ENCODE measurements at regions not wholly inside any gene's neighbourhood (a gene's known extent, or its start where the extent isn't known, plus 50 kb on each side); places are given as distances from the start of the nearest gene placed in this dataset.

- peaks cover 2 to 6% of the 10 kb centered on the region in 2 donors for H3K27me3 Mint-ChIP-seq
- no peak overlapping the region for H3K27ac ChIP-seq (ENCODE audit: low read depth, low read length)
- POLR2A ChIA-PET (ENCODE audit: partially characterized antibody): no interaction called here
Measured at GRCh38 chr20:48181261-48181935, 396.1 kb upstream of the SULF2 start.

GRCh38 chr20:48180618-48181017 lies 395.3 kb upstream of the SULF2 start:
- Histone ChIP-seq H3K36me3 (ENCODE audit: insufficient read depth, low read length) (no peaks in the 10 kb centered on the region), H3K27ac (ENCODE audit: low read depth, low read length) (no peak overlapping the region), H3K27me3 (ENCODE audit: insufficient read depth, low read length) (no peaks in the 10 kb centered on the region), H3K4me1 (ENCODE audit: insufficient read depth, low read length) (no peaks in the 10 kb centered on the region), H3K4me3 (ENCODE audit: low read length in 2 of 2) (no peak overlapping the region), H3K9me3 (ENCODE audit: control insufficient read depth in 1 of 2, low read length in 2 of 2) (no peaks in the 10 kb centered on the region)
- no peak overlapping the region for H3K4me3 Mint-ChIP-seq
- H3K9me3 Mint-ChIP-seq: no peaks in the 10 kb centered on the region
- CTCF ChIA-PET (ENCODE audit: partially characterized antibody): no interaction called here
- POLR2A ChIA-PET (ENCODE audit: partially characterized antibody): no interaction called here
- H3K27ac Mint-ChIP-seq: no peak overlapping the region
- no peak for DNase-seq
- no peaks in the 10 kb centered on the region for H3K4me1 Mint-ChIP-seq
- intact Hi-C loops (cut with micrococcal nuclease): loop anchor here (10.0 kb wide), 1 partner anchor 456 kb away; no protein-coding TSS in a partner anchor
- H3K27me3 Mint-ChIP-seq: peaks cover 2 to 6% of the 10 kb centered on the region in 2 donors
- no peaks in the 10 kb centered on the region for H3K36me3 Mint-ChIP-seq

More at GRCh38 chr20:48181261-48181935, 396.1 kb upstream of the SULF2 start:
- Histone ChIP-seq H3K36me3 (ENCODE audit: insufficient read depth, low read length) (no peaks in the 10 kb centered on the region), H3K4me3 (ENCODE audit: low read length in 2 of 2) (no peak overlapping the region), H3K27me3 (ENCODE audit: insufficient read depth, low read length) (no peaks in the 10 kb centered on the region), H3K9me3 (ENCODE audit: control insufficient read depth in 1 of 2, low read length in 2 of 2) (no peaks in the 10 kb centered on the region), H3K4me1 (ENCODE audit: insufficient read depth, low read length) (no peaks in the 10 kb centered on the region)
- CTCF ChIA-PET (ENCODE audit: partially characterized antibody): no interaction called here
- Mint-ChIP-seq H3K9me3 (no peaks in the 10 kb centered on the region), H3K4me3 (no peak overlapping the region), H3K36me3 (no peaks in the 10 kb centered on the region), H3K4me1 (no peaks in the 10 kb centered on the region), H3K27ac (no peak overlapping the region)
- intact Hi-C loops (cut with micrococcal nuclease): loop anchor here (10.0 kb wide), 1 partner anchor 457 kb away; no protein-coding TSS in a partner anchor
- DNase-seq: no peak

DNA sequence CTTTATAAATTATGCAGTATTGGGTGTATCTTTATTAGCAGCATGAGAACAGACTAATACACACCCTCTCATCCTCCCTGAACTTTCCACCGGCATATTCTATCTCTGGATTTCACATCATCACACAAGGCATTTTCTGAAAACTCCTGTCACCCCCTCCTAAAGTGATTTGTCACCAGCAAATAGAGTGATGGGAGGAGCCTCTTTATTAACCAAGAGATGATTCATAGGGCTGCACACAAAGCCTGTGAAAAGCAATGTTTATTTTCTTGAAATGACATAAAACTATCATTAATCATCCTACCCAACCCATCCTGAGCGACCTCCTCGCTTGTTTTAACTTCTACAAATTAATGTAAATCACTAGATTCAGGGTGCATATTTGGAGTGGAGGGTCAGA lies 394.7 kb upstream of the SULF2 start:
- ChIA-PET CTCF (ENCODE audit: partially characterized antibody) (no interaction called here), POLR2A (ENCODE audit: partially characterized antibody) (no interaction called here)
- intact Hi-C loops (cut with micrococcal nuclease): loop anchor here (10.0 kb wide), 1 partner anchor 455 kb away; no protein-coding TSS in a partner anchor
- Histone ChIP-seq H3K9me3 (ENCODE audit: control insufficient read depth in 1 of 2, low read length in 2 of 2) (no peaks in the 10 kb centered on the region), H3K27me3 (ENCODE audit: insufficient read depth, low read length) (no peaks in the 10 kb centered on the region), H3K4me3 (ENCODE audit: low read length in 2 of 2) (no peak overlapping the region), H3K4me1 (ENCODE audit: insufficient read depth, low read length) (no peaks in the 10 kb centered on the region), H3K36me3 (ENCODE audit: insufficient read depth, low read length) (no peaks in the 10 kb centered on the region), H3K27ac (ENCODE audit: low read depth, low read length) (no peak overlapping the region)
- DNase-seq: no peak
- no peaks in the 10 kb centered on the region for H3K36me3 Mint-ChIP-seq
- H3K27me3 Mint-ChIP-seq: peaks cover 2 to 6% of the 10 kb centered on the region in 2 donors
- H3K27ac Mint-ChIP-seq: no peak overlapping the region
- H3K4me1 Mint-ChIP-seq: no peaks in the 10 kb centered on the region
- no peaks in the 10 kb centered on the region for H3K9me3 Mint-ChIP-seq
- H3K4me3 Mint-ChIP-seq: no peak overlapping the region

DNA sequence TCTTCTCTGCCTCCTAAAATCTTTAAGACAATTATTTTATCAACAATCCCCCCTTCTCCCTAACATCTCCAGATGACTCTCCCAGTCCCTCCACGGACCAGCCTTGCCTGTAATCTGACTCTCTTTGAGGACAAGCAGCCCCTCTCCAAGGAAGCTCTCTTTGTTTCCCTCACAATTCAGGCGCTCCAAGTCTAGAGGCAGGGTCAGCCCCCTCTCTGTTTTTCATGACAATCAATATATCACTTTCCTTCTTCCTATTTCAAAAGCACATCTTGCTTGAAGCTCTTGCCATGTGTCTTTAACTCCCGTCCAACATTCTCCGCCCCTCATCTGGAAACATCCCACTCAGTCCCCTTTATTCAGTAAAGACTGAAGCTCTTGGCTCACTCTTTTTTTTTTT lies 393.4 kb upstream of the SULF2 start:
- Histone ChIP-seq H3K9me3 (ENCODE audit: control insufficient read depth in 1 of 2, low read length in 2 of 2) (no peaks in the 10 kb centered on the region), H3K36me3 (ENCODE audit: insufficient read depth, low read length) (no peaks in the 10 kb centered on the region), H3K27me3 (ENCODE audit: insufficient read depth, low read length) (no peaks in the 10 kb centered on the region), H3K4me3 (ENCODE audit: low read length in 2 of 2) (no peak overlapping the region), H3K27ac (ENCODE audit: low read depth, low read length) (no peak overlapping the region), H3K4me1 (ENCODE audit: insufficient read depth, low read length) (no peaks in the 10 kb centered on the region)
- no peak for DNase-seq
- ChIA-PET CTCF (ENCODE audit: partially characterized antibody) (no interaction called here), POLR2A (ENCODE audit: partially characterized antibody) (no interaction called here)
- H3K9me3 Mint-ChIP-seq: no peaks in the 10 kb centered on the region
- H3K27me3 Mint-ChIP-seq: peaks cover 2 to 6% of the 10 kb centered on the region in 2 donors
- no peaks in the 10 kb centered on the region for H3K36me3 Mint-ChIP-seq
- no peak overlapping the region for H3K4me3 Mint-ChIP-seq
- H3K27ac Mint-ChIP-seq: no peak overlapping the region
- H3K4me1 Mint-ChIP-seq: no peaks in the 10 kb centered on the region
- intact Hi-C loops (cut with micrococcal nuclease): no loop called here

DNA sequence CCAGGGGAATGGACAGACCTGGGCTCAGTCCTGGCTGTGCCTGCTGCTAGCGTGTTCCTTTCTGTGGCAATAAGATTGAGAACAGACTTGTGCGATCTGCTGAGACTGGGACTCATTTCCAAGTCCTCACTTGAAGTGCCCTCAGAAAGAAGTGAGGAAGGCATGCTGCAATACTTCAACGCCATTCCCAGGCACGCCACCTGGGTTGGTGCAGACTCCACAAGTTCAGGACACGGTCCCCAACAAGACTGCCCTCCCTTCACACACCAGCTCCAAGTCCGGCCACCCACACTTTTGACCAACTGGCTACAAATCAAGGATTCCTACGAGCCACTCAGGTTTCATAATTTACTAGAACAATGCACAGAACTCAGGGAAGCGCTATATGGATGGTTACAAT lies 391.8 kb upstream of the SULF2 start:
- no peak overlapping the region for H3K27ac ChIP-seq (ENCODE audit: low read depth, low read length)
- H3K27me3 ChIP-seq (ENCODE audit: insufficient read depth, low read length): no peaks in the 10 kb centered on the region
- H3K4me3 ChIP-seq (ENCODE audit: low read length in 2 of 2): no peak overlapping the region
- H3K4me1 Mint-ChIP-seq: no peaks in the 10 kb centered on the region
- H3K27me3 Mint-ChIP-seq: peaks cover 7 to 9% of the 10 kb centered on the region in 2 donors
- no peaks in the 10 kb centered on the region for H3K9me3 ChIP-seq (ENCODE audit: control insufficient read depth in 1 of 2, low read length in 2 of 2)
- POLR2A ChIA-PET (ENCODE audit: partially characterized antibody): no interaction called here
- no peaks in the 10 kb centered on the region for H3K36me3 ChIP-seq (ENCODE audit: insufficient read depth, low read length)
- no peaks in the 10 kb centered on the region for H3K4me1 ChIP-seq (ENCODE audit: insufficient read depth, low read length)
- H3K27ac Mint-ChIP-seq: no peak overlapping the region
- CTCF ChIA-PET (ENCODE audit: partially characterized antibody): no interaction called here
- H3K9me3 Mint-ChIP-seq: peaks cover 0 to 7% (median 0%) of the 10 kb centered on the region in 8 donors
- H3K4me3 Mint-ChIP-seq: no peak overlapping the region
- intact Hi-C loops (cut with micrococcal nuclease): no loop called here
- no peak for DNase-seq
- H3K36me3 Mint-ChIP-seq: no peaks in the 10 kb centered on the region

- ChIA-PET POLR2A (ENCODE audit: partially characterized antibody) (no interaction called here), CTCF (ENCODE audit: partially characterized antibody) (no interaction called here)
- DNase-seq: no peak
- Histone ChIP-seq H3K4me3 (ENCODE audit: low read length in 2 of 2) (no peak overlapping the region), H3K9me3 (ENCODE audit: control insufficient read depth in 1 of 2, low read length in 2 of 2) (no peaks in the 10 kb centered on the region), H3K27ac (ENCODE audit: low read depth, low read length) (no peak overlapping the region), H3K4me1 (ENCODE audit: insufficient read depth, low read length) (no peaks in the 10 kb centered on the region), H3K27me3 (ENCODE audit: insufficient read depth, low read length) (no peaks in the 10 kb centered on the region), H3K36me3 (ENCODE audit: insufficient read depth, low read length) (no peaks in the 10 kb centered on the region)
- no peaks in the 10 kb centered on the region for H3K4me1 Mint-ChIP-seq
- H3K9me3 Mint-ChIP-seq: peaks cover 0 to 7% (median 0%) of the 10 kb centered on the region in 8 donors
- H3K27ac Mint-ChIP-seq: no peak overlapping the region
- intact Hi-C loops (cut with micrococcal nuclease): no loop called here
- peaks cover 6 to 7% of the 10 kb centered on the region in 2 donors for H3K27me3 Mint-ChIP-seq
- no peaks in the 10 kb centered on the region for H3K36me3 Mint-ChIP-seq
- H3K4me3 Mint-ChIP-seq: no peak overlapping the region
Measured at GRCh38 chr20:48176139-48176538, 390.9 kb upstream of the SULF2 start.

DNA sequence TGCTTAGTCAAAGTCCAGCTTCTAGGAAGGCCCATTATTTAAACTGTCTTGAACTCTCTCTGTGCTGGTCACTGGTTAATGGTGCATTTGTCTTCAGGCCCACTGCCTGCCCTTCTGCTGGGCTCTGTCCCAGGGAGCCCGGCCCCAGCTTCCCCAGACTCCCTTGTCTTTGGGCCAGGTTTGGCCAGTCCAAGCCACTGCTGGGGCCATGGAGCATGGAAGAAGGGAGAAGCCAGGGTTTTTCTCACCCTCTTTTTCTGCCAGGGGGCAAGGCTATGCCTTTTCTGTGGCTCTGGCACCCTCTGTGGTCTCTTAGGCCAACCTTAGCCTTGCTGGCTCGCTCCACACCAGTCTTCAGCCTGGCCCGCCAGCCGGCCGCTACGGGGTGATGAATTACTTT lies 390.0 kb upstream of the SULF2 start:
- CTCF ChIA-PET (ENCODE audit: partially characterized antibody): no interaction called here
- no peak overlapping the region for H3K27ac Mint-ChIP-seq

DNA sequence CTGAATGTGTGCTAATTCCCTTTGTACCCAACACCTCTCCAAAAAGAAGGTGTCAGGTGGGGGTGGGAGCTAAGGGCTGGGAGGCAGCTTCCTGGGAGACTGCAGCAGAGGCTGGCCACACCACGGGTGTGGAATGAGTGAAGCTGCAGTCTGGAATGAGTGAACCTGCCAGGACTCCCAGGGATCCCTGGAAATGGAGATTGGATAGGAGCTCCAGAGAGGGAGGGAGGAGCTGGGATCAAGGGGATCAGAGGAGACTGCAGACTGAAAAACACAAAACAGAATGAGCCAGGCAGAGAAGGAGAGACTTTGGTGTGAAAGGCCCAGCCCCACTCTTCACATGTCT lies 387.0 kb upstream of the SULF2 start:
- H3K27me3 Mint-ChIP-seq: peaks cover 8 to 10% of the 10 kb centered on the region in 2 donors
- no peak overlapping the region for H3K27ac Mint-ChIP-seq
- H3K27ac ChIP-seq (ENCODE audit: low read depth, low read length): no peak overlapping the region
- no peaks in the 10 kb centered on the region for H3K4me1 ChIP-seq (ENCODE audit: insufficient read depth, low read length)
- H3K27me3 ChIP-seq (ENCODE audit: insufficient read depth, low read length): no peaks in the 10 kb centered on the region
- H3K36me3 Mint-ChIP-seq: no peaks in the 10 kb centered on the region
- H3K9me3 ChIP-seq (ENCODE audit: control insufficient read depth in 1 of 2, low read length in 2 of 2): no peaks in the 10 kb centered on the region
- DNase-seq: no peak
- CTCF ChIA-PET (ENCODE audit: partially characterized antibody): no interaction called here
- H3K4me3 Mint-ChIP-seq: no peak overlapping the region
- POLR2A ChIA-PET (ENCODE audit: partially characterized antibody): no interaction called here
- H3K4me1 Mint-ChIP-seq: no peaks in the 10 kb centered on the region
- peaks cover 0 to 7% (median 0%) of the 10 kb centered on the region in 8 donors for H3K9me3 Mint-ChIP-seq
- H3K4me3 ChIP-seq (ENCODE audit: low read length in 2 of 2): no peak overlapping the region
- no peaks in the 10 kb centered on the region for H3K36me3 ChIP-seq (ENCODE audit: insufficient read depth, low read length)
- intact Hi-C loops (cut with micrococcal nuclease): no loop called here

More for the DNA sequence above, 390.0 kb upstream of the SULF2 start:
- no peak overlapping the region for H3K4me3 Mint-ChIP-seq
- Histone ChIP-seq H3K4me3 (ENCODE audit: low read length in 2 of 2) (no peak overlapping the region), H3K4me1 (ENCODE audit: insufficient read depth, low read length) (no peaks in the 10 kb centered on the region), H3K36me3 (ENCODE audit: insufficient read depth, low read length) (no peaks in the 10 kb centered on the region), H3K27me3 (ENCODE audit: insufficient read depth, low read length) (no peaks in the 10 kb centered on the region), H3K27ac (ENCODE audit: low read depth, low read length) (no peak overlapping the region), H3K9me3 (ENCODE audit: control insufficient read depth in 1 of 2, low read length in 2 of 2) (no peaks in the 10 kb centered on the region)
- intact Hi-C loops (cut with micrococcal nuclease): no loop called here
- POLR2A ChIA-PET (ENCODE audit: partially characterized antibody): no interaction called here
- H3K4me1 Mint-ChIP-seq: no peaks in the 10 kb centered on the region
- no peaks in the 10 kb centered on the region for H3K36me3 Mint-ChIP-seq
- H3K9me3 Mint-ChIP-seq: peaks cover 0 to 7% (median 0%) of the 10 kb centered on the region in 8 donors
- peaks cover 7 to 8% of the 10 kb centered on the region in 2 donors for H3K27me3 Mint-ChIP-seq
- no peak for DNase-seq
